ENCODE measurements at regions not wholly inside any gene's neighbourhood (a gene's known extent, or its start where the extent isn't known, plus 50 kb on each side); places are given as distances from the start of the nearest gene placed in this dataset.

DNA sequence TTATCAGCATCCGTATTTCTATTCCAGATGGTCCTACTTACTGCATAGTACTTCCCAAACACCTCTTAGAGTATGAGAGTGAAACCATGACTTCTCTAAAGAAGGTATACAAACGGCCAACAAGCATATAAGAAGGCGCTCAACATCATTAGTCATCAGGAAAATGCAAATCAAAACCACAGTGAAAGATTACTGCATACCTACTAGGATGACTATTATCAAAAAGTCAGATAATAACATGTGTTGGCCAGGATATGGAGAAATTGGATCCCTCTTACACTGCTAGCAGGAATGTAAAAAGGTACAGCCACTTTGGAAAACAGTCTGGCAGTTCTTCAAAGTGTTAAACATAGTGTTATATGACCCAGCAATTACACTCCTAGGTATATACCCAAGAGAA lies 215.3 kb upstream of the CXorf66 start (continued):
- TF ChIP-seq, protein P1, sequence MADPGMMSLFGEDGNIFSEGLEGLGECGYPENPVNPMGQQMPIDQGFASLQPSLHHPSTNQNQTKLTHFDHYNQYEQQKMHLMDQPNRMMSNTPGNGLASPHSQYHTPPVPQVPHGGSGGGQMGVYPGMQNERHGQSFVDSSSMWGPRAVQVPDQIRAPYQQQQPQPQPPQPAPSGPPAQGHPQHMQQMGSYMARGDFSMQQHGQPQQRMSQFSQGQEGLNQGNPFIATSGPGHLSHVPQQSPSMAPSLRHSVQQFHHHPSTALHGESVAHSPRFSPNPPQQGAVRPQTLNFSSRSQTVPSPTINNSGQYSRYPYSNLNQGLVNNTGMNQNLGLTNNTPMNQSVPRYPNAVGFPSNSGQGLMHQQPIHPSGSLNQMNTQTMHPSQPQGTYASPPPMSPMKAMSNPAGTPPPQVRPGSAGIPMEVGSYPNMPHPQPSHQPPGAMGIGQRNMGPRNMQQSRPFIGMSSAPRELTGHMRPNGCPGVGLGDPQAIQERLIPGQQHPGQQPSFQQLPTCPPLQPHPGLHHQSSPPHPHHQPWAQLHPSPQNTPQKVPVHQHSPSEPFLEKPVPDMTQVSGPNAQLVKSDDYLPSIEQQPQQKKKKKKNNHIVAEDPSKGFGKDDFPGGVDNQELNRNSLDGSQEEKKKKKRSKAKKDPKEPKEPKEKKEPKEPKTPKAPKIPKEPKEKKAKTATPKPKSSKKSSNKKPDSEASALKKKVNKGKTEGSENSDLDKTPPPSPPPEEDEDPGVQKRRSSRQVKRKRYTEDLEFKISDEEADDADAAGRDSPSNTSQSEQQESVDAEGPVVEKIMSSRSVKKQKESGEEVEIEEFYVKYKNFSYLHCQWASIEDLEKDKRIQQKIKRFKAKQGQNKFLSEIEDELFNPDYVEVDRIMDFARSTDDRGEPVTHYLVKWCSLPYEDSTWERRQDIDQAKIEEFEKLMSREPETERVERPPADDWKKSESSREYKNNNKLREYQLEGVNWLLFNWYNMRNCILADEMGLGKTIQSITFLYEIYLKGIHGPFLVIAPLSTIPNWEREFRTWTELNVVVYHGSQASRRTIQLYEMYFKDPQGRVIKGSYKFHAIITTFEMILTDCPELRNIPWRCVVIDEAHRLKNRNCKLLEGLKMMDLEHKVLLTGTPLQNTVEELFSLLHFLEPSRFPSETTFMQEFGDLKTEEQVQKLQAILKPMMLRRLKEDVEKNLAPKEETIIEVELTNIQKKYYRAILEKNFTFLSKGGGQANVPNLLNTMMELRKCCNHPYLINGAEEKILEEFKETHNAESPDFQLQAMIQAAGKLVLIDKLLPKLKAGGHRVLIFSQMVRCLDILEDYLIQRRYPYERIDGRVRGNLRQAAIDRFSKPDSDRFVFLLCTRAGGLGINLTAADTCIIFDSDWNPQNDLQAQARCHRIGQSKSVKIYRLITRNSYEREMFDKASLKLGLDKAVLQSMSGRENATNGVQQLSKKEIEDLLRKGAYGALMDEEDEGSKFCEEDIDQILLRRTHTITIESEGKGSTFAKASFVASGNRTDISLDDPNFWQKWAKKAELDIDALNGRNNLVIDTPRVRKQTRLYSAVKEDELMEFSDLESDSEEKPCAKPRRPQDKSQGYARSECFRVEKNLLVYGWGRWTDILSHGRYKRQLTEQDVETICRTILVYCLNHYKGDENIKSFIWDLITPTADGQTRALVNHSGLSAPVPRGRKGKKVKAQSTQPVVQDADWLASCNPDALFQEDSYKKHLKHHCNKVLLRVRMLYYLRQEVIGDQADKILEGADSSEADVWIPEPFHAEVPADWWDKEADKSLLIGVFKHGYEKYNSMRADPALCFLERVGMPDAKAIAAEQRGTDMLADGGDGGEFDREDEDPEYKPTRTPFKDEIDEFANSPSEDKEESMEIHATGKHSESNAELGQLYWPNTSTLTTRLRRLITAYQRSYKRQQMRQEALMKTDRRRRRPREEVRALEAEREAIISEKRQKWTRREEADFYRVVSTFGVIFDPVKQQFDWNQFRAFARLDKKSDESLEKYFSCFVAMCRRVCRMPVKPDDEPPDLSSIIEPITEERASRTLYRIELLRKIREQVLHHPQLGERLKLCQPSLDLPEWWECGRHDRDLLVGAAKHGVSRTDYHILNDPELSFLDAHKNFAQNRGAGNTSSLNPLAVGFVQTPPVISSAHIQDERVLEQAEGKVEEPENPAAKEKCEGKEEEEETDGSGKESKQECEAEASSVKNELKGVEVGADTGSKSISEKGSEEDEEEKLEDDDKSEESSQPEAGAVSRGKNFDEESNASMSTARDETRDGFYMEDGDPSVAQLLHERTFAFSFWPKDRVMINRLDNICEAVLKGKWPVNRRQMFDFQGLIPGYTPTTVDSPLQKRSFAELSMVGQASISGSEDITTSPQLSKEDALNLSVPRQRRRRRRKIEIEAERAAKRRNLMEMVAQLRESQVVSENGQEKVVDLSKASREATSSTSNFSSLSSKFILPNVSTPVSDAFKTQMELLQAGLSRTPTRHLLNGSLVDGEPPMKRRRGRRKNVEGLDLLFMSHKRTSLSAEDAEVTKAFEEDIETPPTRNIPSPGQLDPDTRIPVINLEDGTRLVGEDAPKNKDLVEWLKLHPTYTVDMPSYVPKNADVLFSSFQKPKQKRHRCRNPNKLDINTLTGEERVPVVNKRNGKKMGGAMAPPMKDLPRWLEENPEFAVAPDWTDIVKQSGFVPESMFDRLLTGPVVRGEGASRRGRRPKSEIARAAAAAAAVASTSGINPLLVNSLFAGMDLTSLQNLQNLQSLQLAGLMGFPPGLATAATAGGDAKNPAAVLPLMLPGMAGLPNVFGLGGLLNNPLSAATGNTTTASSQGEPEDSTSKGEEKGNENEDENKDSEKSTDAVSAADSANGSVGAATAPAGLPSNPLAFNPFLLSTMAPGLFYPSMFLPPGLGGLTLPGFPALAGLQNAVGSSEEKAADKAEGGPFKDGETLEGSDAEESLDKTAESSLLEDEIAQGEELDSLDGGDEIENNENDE (IDR thresholded peaks at IDR 0.05; ENCODE audit: low read depth, low read length) = no peak
- TF ChIP-seq HOXB6 (CRISPR knock-in tag; IDR thresholded peaks at IDR 0.05; ENCODE audit: borderline replicate concordance) (no peak), FOXJ3 (CRISPR knock-in tag; IDR thresholded peaks at IDR 0.05) (no peak), FOXJ2 (tag; IDR thresholded peaks at IDR 0.05) (no peak), EWSR1 (IDR thresholded peaks at IDR 0.05; ENCODE audit: borderline replicate concordance, low read depth, partially characterized antibody) (no peak), HINFP (tag; conservative IDR thresholded peaks at IDR 0.05; ENCODE audit: low read depth) (no peak), ZNF408 (CRISPR knock-in tag; IDR thresholded peaks at IDR 0.05; ENCODE audit: low read depth) (no peak), SAP30 (IDR thresholded peaks at IDR 0.05; ENCODE audit: borderline replicate concordance, insufficient read depth, low read depth, low read length, poor library complexity, severe bottlenecking) (no peak), SIN3A (IDR thresholded peaks at IDR 0.05; ENCODE audit: borderline replicate concordance in 2 of 2, control insufficient read depth in 1 of 2, low read depth in 2 of 2, low read length in 2 of 2) (no peak)
- TF ChIP-seq, protein P2, sequence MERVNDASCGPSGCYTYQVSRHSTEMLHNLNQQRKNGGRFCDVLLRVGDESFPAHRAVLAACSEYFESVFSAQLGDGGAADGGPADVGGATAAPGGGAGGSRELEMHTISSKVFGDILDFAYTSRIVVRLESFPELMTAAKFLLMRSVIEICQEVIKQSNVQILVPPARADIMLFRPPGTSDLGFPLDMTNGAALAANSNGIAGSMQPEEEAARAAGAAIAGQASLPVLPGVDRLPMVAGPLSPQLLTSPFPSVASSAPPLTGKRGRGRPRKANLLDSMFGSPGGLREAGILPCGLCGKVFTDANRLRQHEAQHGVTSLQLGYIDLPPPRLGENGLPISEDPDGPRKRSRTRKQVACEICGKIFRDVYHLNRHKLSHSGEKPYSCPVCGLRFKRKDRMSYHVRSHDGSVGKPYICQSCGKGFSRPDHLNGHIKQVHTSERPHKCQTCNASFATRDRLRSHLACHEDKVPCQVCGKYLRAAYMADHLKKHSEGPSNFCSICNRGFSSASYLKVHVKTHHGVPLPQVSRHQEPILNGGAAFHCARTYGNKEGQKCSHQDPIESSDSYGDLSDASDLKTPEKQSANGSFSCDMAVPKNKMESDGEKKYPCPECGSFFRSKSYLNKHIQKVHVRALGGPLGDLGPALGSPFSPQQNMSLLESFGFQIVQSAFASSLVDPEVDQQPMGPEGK (CRISPR knock-in tag; IDR thresholded peaks at IDR 0.05; ENCODE audit: borderline replicate concordance) = no peak
